Naive thymus-derived CD4-positive, alpha-beta T cell (primary cell): ENCODE measurements at regions not wholly inside any gene's neighbourhood (a gene's known extent, or its start where the extent isn't known, plus 50 kb on each side); places are given as distances from the start of the nearest gene placed in this dataset.
"Not testable (repeated sequence)": the region's sequence is repeated elsewhere in the genome, so short reads cannot be mapped to it uniquely, and the experiment has no call there.

Experiments
- ATAC-seq: fragments of 150-1000 bp; cut with Tn5 transposase; 2 replicates; pipeline ENCODE4 v1.10.0; 2021; ENCODE audit warnings: mild to moderate bottlenecking, moderate library complexity
- CTCF ChIA-PET: fragments of 350-600 bp; sonication (Branson Sonifier 250); formaldehyde crosslinking; loops from one replicate; lab custom pipeline; 2021; ENCODE audit warnings: antibody characterized with exemption; lab: Charles Lee
- POLR2A ChIA-PET: fragments of 350-600 bp; sonication (Branson Sonifier 250); formaldehyde crosslinking; loops from one replicate; lab custom pipeline; 2021; ENCODE audit warnings: antibody characterized with exemption, inconsistent platforms; lab: Charles Lee
- DNase-seq, 9 donors: peaks; one replicate each; pipeline versions ENCODE4 v3.0.0 to v3.0.0-alpha.2; 2020 to 2022; ENCODE audit warnings: mixed read lengths in 1 of 9
- H3K27ac ChIP-seq: one replicate; pipeline ENCODE4 v1.7.0; 2013; ENCODE audit warnings: mild to moderate bottlenecking, low read depth, low read length, moderate library complexity
- H3K27me3 ChIP-seq, 2 donors: one replicate each; pipeline ENCODE4 v1.7.0; 2013; ENCODE audit warnings: low read length in 2 of 2, mild to moderate bottlenecking in 2 of 2, moderate library complexity in 2 of 2; ENCODE audit not compliant: control insufficient read depth in 2 of 2, insufficient read depth in 2 of 2
- H3K36me3 ChIP-seq, 3 experiments: 1 replicate in 2 of 3; 2 replicates in 1 of 3; pipeline ENCODE4 v1.7.0; 2013; ENCODE audit warnings: low read length in 3 of 3, mild to moderate bottlenecking in 3 of 3, moderate library complexity in 1 of 3; ENCODE audit not compliant: insufficient read depth in 3 of 3, control insufficient read depth in 2 of 3
- H3K4me1 ChIP-seq, 2 donors: one replicate each; pipeline ENCODE4 v1.7.0; 2013; ENCODE audit warnings: low read length in 2 of 2, mild to moderate bottlenecking in 2 of 2, moderate library complexity in 1 of 2; ENCODE audit not compliant: control insufficient read depth in 2 of 2, insufficient read depth in 2 of 2
- H3K4me3 ChIP-seq: 2 replicates; pipeline ENCODE4 v1.7.0; 2013; ENCODE audit warnings: mild to moderate bottlenecking, low read length
- H3K9me3 ChIP-seq, 3 experiments: 1 replicate in 2 of 3; 2 replicates in 1 of 3; pipeline ENCODE4 v1.7.0; 2013; ENCODE audit warnings: low read length in 3 of 3; ENCODE audit not compliant: control insufficient read depth in 2 of 3
- H3K27ac Mint-ChIP-seq, 9 donors: one replicate each; pipeline ENCODE4 v1.8.0; 2020 to 2022; ENCODE audit warnings: mixed read lengths in 9 of 9, mild to moderate bottlenecking in 8 of 9, moderate library complexity in 5 of 9, inconsistent platforms in 2 of 9
- H3K27me3 Mint-ChIP-seq, 5 donors: one replicate each; pipeline ENCODE4 v1.8.0; 2021 to 2022; ENCODE audit warnings: mixed read lengths in 5 of 5, mild to moderate bottlenecking in 1 of 5
- H3K36me3 Mint-ChIP-seq, 5 donors: one replicate each; pipeline ENCODE4 v1.8.0; 2020 to 2022; ENCODE audit warnings: mixed read lengths in 5 of 5, mild to moderate bottlenecking in 3 of 5, inconsistent platforms in 1 of 5
- H3K4me1 Mint-ChIP-seq, 7 donors: one replicate each; pipeline ENCODE4 v1.8.0; 2020 to 2022; ENCODE audit warnings: mixed read lengths in 7 of 7, mild to moderate bottlenecking in 3 of 7, inconsistent platforms in 1 of 7
- H3K4me3 Mint-ChIP-seq, 10 donors: one replicate each; pipeline ENCODE4 v1.8.0; 2020 to 2022; ENCODE audit warnings: mild to moderate bottlenecking in 10 of 10, mixed read lengths in 10 of 10, moderate library complexity in 6 of 10, inconsistent platforms in 2 of 10
- H3K9me3 Mint-ChIP-seq, 11 donors: one replicate each; pipeline ENCODE4 v1.8.0; 2020 to 2022; ENCODE audit warnings: mixed read lengths in 11 of 11, mild to moderate bottlenecking in 4 of 11, inconsistent platforms in 1 of 11, moderate library complexity in 1 of 11
- intact Hi-C, 2 donors: fragments of 100-400 bp; cut with micrococcal nuclease; formaldehyde crosslinking; loops; one replicate each; pipeline ENCODE4 v1.15.1; 2023

DNA sequence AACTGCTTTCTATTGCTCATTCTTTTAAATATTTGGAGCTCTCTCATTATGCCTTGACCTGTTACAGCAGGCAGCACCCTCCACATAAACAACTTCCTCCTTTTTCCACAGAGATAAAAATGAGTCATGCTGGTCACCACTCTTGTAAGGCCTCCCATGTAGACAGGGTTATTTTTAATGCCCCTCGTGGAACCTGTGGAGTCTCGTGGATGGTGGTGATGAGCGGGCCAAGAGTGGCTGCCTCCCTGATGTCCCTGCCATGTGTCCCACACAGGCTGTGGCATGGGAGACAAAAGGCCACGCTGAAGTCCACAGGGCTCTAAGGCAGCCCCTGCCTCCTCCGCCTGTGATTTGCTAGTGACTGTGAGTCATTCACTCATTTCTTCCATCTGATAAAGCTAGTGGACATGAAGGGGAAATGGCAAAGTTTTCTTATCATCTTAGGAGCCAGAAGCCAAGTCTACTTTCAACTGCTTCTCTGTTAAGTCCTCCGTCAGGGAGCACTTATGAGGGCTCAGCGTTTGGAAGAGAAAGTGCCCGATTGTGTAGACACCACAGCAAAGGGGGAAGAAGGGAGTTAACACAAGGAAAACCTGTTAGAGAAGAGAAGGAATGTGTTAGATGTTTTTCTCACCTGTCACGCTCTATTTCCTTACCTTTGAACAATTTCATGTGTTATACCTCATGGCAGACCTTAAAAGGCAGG is 121.6 kb upstream of the FAT1 start:
- Histone ChIP-seq H3K27me3 (no peaks in the 10 kb centered on the region), H3K4me1 (no peaks in the 10 kb centered on the region), H3K27ac (no peak overlapping the region), H3K9me3 (peaks cover 0 to 1% (median 0%) of the 10 kb centered on the region in 3 experiments), H3K36me3 (no peaks in the 10 kb centered on the region), H3K4me3 (no peak overlapping the region)
- Mint-ChIP-seq H3K27me3 (no peaks in the 10 kb centered on the region), H3K4me3 (no peak overlapping the region), H3K27ac (no peak overlapping the region), H3K4me1 (no peaks in the 10 kb centered on the region), H3K9me3 (peaks cover 2 to 25% (median 7%) of the 10 kb centered on the region in 11 donors), H3K36me3 (peaks cover 0 to 5% (median 0%) of the 10 kb centered on the region in 5 donors)
- intact Hi-C loops = no loop called here
- POLR2A ChIA-PET = no interaction called here
- CTCF ChIA-PET = no interaction called here
- ATAC-seq (no peak), DNase-seq (no peak)

DNA sequence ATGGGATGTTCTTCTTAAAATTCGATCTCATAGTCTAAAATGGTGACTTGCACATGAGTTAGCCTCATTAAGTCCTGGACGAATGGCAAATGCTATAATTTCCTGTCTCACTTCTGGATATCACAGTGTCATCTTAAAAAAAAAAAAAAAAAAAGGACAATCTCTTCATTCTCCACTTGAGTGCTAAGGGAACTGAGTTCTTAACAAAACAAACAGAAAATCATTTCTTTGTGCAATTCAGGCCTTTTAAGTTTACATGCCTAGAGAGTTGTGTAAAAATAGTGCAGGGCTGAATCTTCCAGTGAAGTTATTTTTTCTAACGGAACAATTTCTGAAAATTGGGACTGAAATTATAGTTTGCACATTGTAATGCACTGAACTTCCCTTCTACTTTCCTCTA is 122.8 kb upstream of the FAT1 start:
- H3K4me3 Mint-ChIP-seq = no peak overlapping the region
- Histone ChIP-seq H3K4me1 (no peaks in the 10 kb centered on the region), H3K4me3 (no peak overlapping the region), H3K27ac (no peak overlapping the region), H3K36me3 (no peaks in the 10 kb centered on the region), H3K27me3 (no peaks in the 10 kb centered on the region), H3K9me3 (peaks cover 0 to 3% (median 0%) of the 10 kb centered on the region in 3 experiments)
- peaks cover 0 to 29% (median 10%) of the 10 kb centered on the region in 11 donors for H3K9me3 Mint-ChIP-seq
- intact Hi-C loops = no loop called here
- no peaks in the 10 kb centered on the region for H3K27me3 Mint-ChIP-seq
- POLR2A ChIA-PET = no interaction called here
- H3K27ac Mint-ChIP-seq = no peak overlapping the region
- H3K4me1 Mint-ChIP-seq = no peaks in the 10 kb centered on the region
- DNase-seq (no peak), ATAC-seq (no peak)
- H3K36me3 Mint-ChIP-seq = peaks cover 0 to 5% (median 0%) of the 10 kb centered on the region in 5 donors
- CTCF ChIA-PET = no interaction called here

DNA sequence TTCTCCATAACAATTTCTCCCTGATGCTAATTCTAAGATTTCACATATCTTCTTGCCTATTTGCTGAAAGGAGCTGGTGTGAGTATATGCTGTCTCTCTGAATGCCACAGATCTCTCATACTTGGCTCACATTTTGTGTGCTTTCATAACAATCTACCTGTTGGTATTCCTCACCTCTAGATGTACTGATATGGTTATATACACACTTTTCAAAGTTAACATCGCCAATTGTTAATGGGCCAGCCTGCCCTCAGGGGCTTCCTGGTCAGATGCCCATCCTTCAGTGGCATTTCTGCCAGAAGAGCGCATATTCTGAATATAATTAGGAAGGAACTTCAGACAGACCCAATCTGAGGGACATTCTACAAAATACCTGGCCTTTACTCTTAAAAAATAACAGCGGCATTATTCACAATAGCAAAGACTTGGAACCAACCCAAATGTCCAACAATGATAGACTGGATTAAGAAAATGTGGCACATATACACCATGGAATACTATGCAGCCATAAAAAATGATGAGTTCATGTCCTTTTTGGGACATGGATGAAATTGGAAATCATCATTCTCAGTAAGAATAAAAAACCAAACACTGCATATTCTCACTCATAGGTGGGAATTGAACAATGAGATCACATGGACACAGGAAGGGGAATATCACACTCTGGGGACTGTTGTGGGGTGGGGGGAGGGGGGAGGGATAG is 123.9 kb upstream of the FAT1 start:
- H3K4me1 Mint-ChIP-seq, H3K4me1 ChIP-seq, H3K36me3 ChIP-seq, intact Hi-C loops, CTCF ChIA-PET, H3K4me3 ChIP-seq, H3K27ac ChIP-seq, ATAC-seq, POLR2A ChIA-PET, H3K27ac Mint-ChIP-seq, H3K27me3 Mint-ChIP-seq, DNase-seq, H3K4me3 Mint-ChIP-seq, H3K27me3 ChIP-seq, H3K9me3 ChIP-seq, H3K36me3 Mint-ChIP-seq: not testable (repeated sequence)
- H3K9me3 Mint-ChIP-seq = peaks cover 0 to 29% (median 10%) of the 10 kb centered on the region in 11 donors

DNA sequence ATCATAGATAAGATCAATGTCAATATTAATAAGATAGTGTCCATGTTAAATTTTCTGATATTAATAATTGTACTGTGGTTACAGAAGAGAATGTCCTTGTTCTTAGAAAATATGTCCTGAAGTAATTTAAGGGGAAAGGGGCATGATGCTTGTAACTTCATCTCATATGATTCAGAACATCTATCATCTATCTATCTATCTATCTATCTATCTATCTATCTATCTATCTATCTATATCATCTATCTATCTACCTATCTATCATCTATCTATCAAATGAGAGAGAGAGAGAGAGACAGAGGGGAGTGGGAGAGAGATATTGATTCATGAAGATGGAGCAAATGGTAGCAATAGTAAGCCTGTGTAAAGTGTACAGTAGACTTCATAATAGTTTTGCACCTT is 124.8 kb upstream of the FAT1 start:
- Mint-ChIP-seq H3K36me3 (peaks cover 0 to 5% (median 0%) of the 10 kb centered on the region in 5 donors), H3K27ac (no peak overlapping the region), H3K27me3 (no peaks in the 10 kb centered on the region), H3K4me1 (no peaks in the 10 kb centered on the region), H3K4me3 (no peak overlapping the region), H3K9me3 (peaks cover 0 to 29% (median 9%) of the 10 kb centered on the region in 11 donors)
- no peak for ATAC-seq
- H3K9me3 ChIP-seq = peaks cover 0 to 3% (median 0%) of the 10 kb centered on the region in 3 experiments
- H3K36me3 ChIP-seq = no peaks in the 10 kb centered on the region
- no peak overlapping the region for H3K4me3 ChIP-seq
- intact Hi-C loops = no loop called here
- no peaks in the 10 kb centered on the region for H3K4me1 ChIP-seq
- POLR2A ChIA-PET = no interaction called here
- H3K27ac ChIP-seq = no peak overlapping the region
- no peak for DNase-seq
- CTCF ChIA-PET = no interaction called here
- no peaks in the 10 kb centered on the region for H3K27me3 ChIP-seq

DNA sequence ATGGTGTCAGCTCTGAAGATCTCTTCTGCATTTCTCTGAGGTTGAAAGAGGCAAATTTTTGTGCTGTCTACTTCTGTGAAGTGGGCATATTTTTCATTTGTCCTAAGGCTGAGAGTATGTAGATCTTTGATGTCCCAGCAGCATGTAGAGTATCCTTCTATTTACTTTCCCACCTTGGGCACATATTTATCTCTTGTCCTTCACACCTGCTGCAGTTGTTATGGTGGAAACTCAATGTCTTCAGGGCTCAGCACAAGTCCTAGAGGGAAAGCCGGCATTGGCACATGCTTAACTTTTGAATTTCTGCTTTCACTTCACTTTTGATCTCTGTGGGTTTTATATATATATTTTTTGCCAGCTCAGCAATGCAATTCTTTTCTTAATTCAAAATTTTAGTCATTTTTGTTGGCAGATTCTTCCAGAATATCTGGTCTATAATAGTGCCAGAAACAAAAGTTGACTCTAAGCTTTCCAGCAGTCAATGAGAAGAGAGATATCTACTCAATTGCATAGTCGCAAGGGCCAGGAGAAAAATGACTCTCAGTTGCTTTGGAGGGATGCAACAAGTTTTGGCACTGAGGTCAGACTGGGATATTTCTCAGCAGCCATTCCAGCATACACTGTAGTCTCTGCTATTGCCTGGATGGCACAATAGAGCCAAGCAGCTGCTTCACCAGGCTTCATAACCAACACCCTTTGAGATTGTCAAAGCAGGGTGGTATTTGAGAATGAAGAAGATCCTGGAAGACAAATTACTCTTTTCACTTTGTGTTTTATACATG is 127.8 kb upstream of the FAT1 start:
- DNase-seq = no peak
- Mint-ChIP-seq H3K9me3 (peaks cover 0 to 28% (median 7%) of the 10 kb centered on the region in 11 donors), H3K4me1 (no peaks in the 10 kb centered on the region), H3K4me3 (no peak overlapping the region), H3K36me3 (peaks cover 0 to 5% (median 0%) of the 10 kb centered on the region in 5 donors), H3K27me3 (no peaks in the 10 kb centered on the region), H3K27ac (no peak overlapping the region)
- Histone ChIP-seq H3K27me3 (no peaks in the 10 kb centered on the region), H3K9me3 (peaks cover 0 to 3% (median 0%) of the 10 kb centered on the region in 3 experiments), H3K27ac (no peak overlapping the region), H3K4me1 (no peaks in the 10 kb centered on the region), H3K36me3 (no peaks in the 10 kb centered on the region), H3K4me3 (no peak overlapping the region)
- ATAC-seq = no peak
- POLR2A ChIA-PET = no interaction called here
- CTCF ChIA-PET = no interaction called here
- intact Hi-C loops = no loop called here

DNA sequence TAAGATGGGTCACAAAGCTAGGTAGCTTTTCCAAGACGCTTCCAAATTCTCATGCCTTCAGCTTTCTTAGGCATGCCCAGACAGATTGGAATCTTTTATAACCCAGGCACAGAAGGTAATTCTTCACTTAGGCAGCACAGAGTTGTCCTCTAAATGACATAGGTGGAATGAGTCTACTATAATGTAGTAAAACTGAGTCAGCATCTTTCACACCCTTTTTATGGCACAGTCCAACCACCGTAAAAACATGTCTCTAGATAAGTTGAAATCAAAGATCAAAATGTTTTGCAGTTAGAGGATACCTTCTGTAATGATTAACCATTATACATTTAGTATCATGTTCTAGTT is 128.4 kb upstream of the FAT1 start:
- CTCF ChIA-PET = no interaction called here
- Mint-ChIP-seq H3K4me3 (no peak overlapping the region), H3K36me3 (peaks cover 0 to 5% (median 0%) of the 10 kb centered on the region in 5 donors), H3K4me1 (no peaks in the 10 kb centered on the region), H3K27me3 (no peaks in the 10 kb centered on the region), H3K27ac (no peak overlapping the region), H3K9me3 (peaks cover 0 to 28% (median 7%) of the 10 kb centered on the region in 11 donors)
- no peaks in the 10 kb centered on the region for H3K36me3 ChIP-seq
- ATAC-seq = no peak
- H3K27me3 ChIP-seq = no peaks in the 10 kb centered on the region
- POLR2A ChIA-PET = no interaction called here
- no peaks in the 10 kb centered on the region for H3K4me1 ChIP-seq
- no peak for DNase-seq
- peaks cover 0 to 3% (median 0%) of the 10 kb centered on the region in 3 experiments for H3K9me3 ChIP-seq
- H3K4me3 ChIP-seq = no peak overlapping the region
- no peak overlapping the region for H3K27ac ChIP-seq
- intact Hi-C loops = no loop called here
